CD8-positive, alpha-beta memory T cell (primary cell): ENCODE measurements at regions not wholly inside any gene's neighbourhood (a gene's known extent, or its start where the extent isn't known, plus 50 kb on each side); places are given as distances from the start of the nearest gene placed in this dataset.

Experiments
- CTCF ChIA-PET: fragments of 350-600 bp; sonication (Branson Sonifier 250); formaldehyde crosslinking; loops from one replicate; lab custom pipeline; 2021; ENCODE audit warnings: antibody characterized with exemption; lab: Charles Lee
- POLR2A ChIA-PET: fragments of 350-600 bp; sonication (Branson Sonifier 250); formaldehyde crosslinking; loops from one replicate; lab custom pipeline; 2021; ENCODE audit warnings: antibody characterized with exemption; lab: Charles Lee
- DNase-seq, 5 donors: peaks; one replicate each; pipeline versions ENCODE4 v3.0.0 to v3.0.0-alpha.2; 2020 to 2022; ENCODE audit warnings: mixed read lengths in 1 of 5
- H3K27ac ChIP-seq: one replicate; pipeline ENCODE4 v1.7.0; 2013; ENCODE audit warnings: low read depth, mild to moderate bottlenecking, low read length, moderate library complexity
- H3K27me3 ChIP-seq: 2 replicates; pipeline ENCODE4 v1.7.0; 2013; ENCODE audit warnings: low read length, mild to moderate bottlenecking; ENCODE audit not compliant: insufficient read depth, poor library complexity, severe bottlenecking
- H3K36me3 ChIP-seq: 2 replicates; pipeline ENCODE4 v1.7.0; 2013; ENCODE audit warnings: mild to moderate bottlenecking, low read length, moderate library complexity; ENCODE audit not compliant: insufficient read depth
- H3K4me1 ChIP-seq: 2 replicates; pipeline ENCODE4 v1.7.0; 2013; ENCODE audit warnings: mild to moderate bottlenecking, low read length, moderate library complexity; ENCODE audit not compliant: insufficient read depth
- H3K4me3 ChIP-seq: 2 replicates; pipeline ENCODE4 v1.7.0; 2013; ENCODE audit warnings: mild to moderate bottlenecking, low read length
- H3K9me3 ChIP-seq: 2 replicates; pipeline ENCODE4 v1.7.0; 2013; ENCODE audit warnings: mild to moderate bottlenecking, low read length
- H3K27ac Mint-ChIP-seq, 8 donors: one replicate each; pipeline ENCODE4 v1.8.0; 2020 to 2021; ENCODE audit warnings: mixed read lengths in 8 of 8, mild to moderate bottlenecking in 6 of 8, inconsistent platforms in 3 of 8, moderate library complexity in 3 of 8
- H3K27me3 Mint-ChIP-seq, 2 donors: one replicate each; pipeline ENCODE4 v1.8.0; 2020 to 2021; ENCODE audit warnings: mixed read lengths in 2 of 2, mild to moderate bottlenecking in 1 of 2, moderate library complexity in 1 of 2
- H3K36me3 Mint-ChIP-seq, 3 donors: one replicate each; pipeline ENCODE4 v1.8.0; 2020 to 2021; ENCODE audit warnings: mixed read lengths in 3 of 3, inconsistent platforms in 1 of 3, mild to moderate bottlenecking in 1 of 3
- H3K4me1 Mint-ChIP-seq, 3 donors: one replicate each; pipeline ENCODE4 v1.8.0; 2020 to 2021; ENCODE audit warnings: mixed read lengths in 3 of 3, inconsistent platforms in 1 of 3, mild to moderate bottlenecking in 1 of 3
- H3K4me3 Mint-ChIP-seq, 7 donors: one replicate each; pipeline ENCODE4 v1.8.0; 2020 to 2021; ENCODE audit warnings: mixed read lengths in 7 of 7, mild to moderate bottlenecking in 6 of 7, moderate library complexity in 4 of 7, inconsistent platforms in 2 of 7
- H3K9me3 Mint-ChIP-seq, 5 donors: one replicate each; pipeline ENCODE4 v1.8.0; 2020 to 2022; ENCODE audit warnings: mixed read lengths in 5 of 5, mild to moderate bottlenecking in 3 of 5, moderate library complexity in 2 of 5, inconsistent platforms in 1 of 5

DNA sequence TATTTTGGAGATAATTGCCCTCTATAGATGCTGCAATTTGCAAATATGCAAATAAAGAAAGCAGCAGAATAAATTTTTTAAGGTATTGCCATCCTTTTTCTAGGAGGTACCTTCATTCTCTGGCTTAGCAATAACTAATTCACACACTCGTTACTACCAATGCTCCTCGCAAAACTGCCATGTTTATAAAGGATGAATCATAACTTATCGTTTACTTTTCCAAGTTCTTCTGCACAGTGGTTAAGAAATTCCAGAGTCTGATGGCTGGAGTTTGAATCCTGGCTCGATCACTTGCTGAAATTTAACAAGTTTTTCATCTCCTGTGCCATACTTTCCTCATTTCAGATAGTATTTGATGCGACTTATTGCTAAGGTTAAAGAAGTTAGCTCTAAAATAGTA is 708.6 kb upstream of the KLHL1 start:
- H3K36me3 ChIP-seq, result no peaks in the 10 kb centered on the region
- Mint-ChIP-seq H3K27me3 (no peaks in the 10 kb centered on the region), H3K27ac (no peak overlapping the region), H3K4me3 (no peak overlapping the region), H3K9me3 (peaks cover 8 to 18% (median 12%) of the 10 kb centered on the region in 5 donors), H3K4me1 (no peaks in the 10 kb centered on the region), H3K36me3 (no peaks in the 10 kb centered on the region)
- H3K4me3 ChIP-seq, result no peak overlapping the region
- H3K9me3 ChIP-seq, result no peaks in the 10 kb centered on the region
- ChIA-PET CTCF (no interaction called here), POLR2A (no interaction called here)
- no peaks in the 10 kb centered on the region for H3K4me1 ChIP-seq
- no peak for DNase-seq
- H3K27me3 ChIP-seq, result no peaks in the 10 kb centered on the region
- no peak overlapping the region for H3K27ac ChIP-seq

DNA sequence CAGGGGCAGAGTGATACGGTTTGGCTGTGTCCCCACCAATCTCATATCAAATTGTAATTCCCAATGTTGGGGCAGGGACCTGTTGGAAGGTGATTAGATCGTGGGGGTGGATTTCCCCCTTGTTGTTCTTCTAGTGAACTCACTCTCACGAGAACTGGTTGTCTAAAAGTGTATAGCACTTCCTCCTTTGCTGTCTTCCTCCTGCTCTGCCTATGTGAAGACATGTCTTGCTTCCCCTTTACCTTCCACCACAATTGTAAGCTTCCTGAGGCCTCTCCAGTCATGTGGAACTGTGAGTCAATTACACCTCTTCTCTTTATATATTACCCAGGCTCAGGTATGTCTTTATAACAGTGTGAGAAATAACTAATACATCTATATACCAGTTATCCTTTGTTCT is 706.4 kb upstream of the KLHL1 start:
- H3K36me3 ChIP-seq, result no peaks in the 10 kb centered on the region
- H3K9me3 ChIP-seq, result no peaks in the 10 kb centered on the region
- ChIA-PET POLR2A (no interaction called here), CTCF (no interaction called here)
- Mint-ChIP-seq H3K36me3 (no peaks in the 10 kb centered on the region), H3K27me3 (peaks cover 0 to 1% of the 10 kb centered on the region in 2 donors), H3K27ac (no peak overlapping the region), H3K4me3 (no peak overlapping the region), H3K9me3 (peaks cover 12 to 30% (median 18%) of the 10 kb centered on the region in 5 donors), H3K4me1 (no peaks in the 10 kb centered on the region)
- no peak for DNase-seq
- no peaks in the 10 kb centered on the region for H3K4me1 ChIP-seq
- no peak overlapping the region for H3K4me3 ChIP-seq
- H3K27ac ChIP-seq, result no peak overlapping the region
- H3K27me3 ChIP-seq, result no peaks in the 10 kb centered on the region

GRCh38 chr13:70812481-70812880 is 704.2 kb upstream of the KLHL1 start:
- Histone ChIP-seq H3K27ac (no peak overlapping the region), H3K4me3 (no peak overlapping the region), H3K27me3 (no peaks in the 10 kb centered on the region), H3K4me1 (no peaks in the 10 kb centered on the region), H3K9me3 (no peaks in the 10 kb centered on the region), H3K36me3 (no peaks in the 10 kb centered on the region)
- Mint-ChIP-seq H3K36me3 (no peaks in the 10 kb centered on the region), H3K9me3 (peaks cover 11 to 35% (median 16%) of the 10 kb centered on the region in 5 donors), H3K27ac (no peak overlapping the region), H3K4me3 (no peak overlapping the region), H3K27me3 (peaks cover 0 to 1% of the 10 kb centered on the region in 2 donors), H3K4me1 (no peaks in the 10 kb centered on the region)
- DNase-seq, result no peak
- CTCF ChIA-PET, result no interaction called here
- POLR2A ChIA-PET, result no interaction called here

DNA sequence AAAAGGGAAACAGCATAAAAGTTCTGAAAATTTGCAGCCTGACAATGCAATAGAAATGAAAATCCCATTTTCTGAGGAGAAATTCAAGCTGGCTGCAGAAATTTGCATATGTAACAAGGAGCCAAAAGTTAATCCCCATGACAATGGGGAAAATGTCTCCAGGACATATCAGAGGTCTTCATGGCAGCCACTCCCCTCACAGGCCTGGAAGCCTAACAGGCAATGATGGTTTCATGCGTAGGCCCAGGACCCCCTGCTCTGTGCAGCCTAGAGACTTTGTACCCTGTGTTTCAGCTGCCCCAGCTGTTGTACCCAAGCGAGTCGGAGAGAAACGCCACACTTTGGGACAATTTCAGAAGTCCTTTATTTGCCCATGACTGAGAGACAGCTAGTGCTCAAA is 701.3 kb upstream of the KLHL1 start:
- ChIA-PET CTCF (interaction anchor here (0.7 kb wide), 1 partner anchor 25 kb away, joined by 3 read pairs; no protein-coding TSS in a partner anchor), POLR2A (no interaction called here)
- Histone ChIP-seq H3K27me3 (no peaks in the 10 kb centered on the region), H3K27ac (no peak overlapping the region), H3K4me3 (no peak overlapping the region), H3K9me3 (no peaks in the 10 kb centered on the region), H3K36me3 (no peaks in the 10 kb centered on the region), H3K4me1 (no peaks in the 10 kb centered on the region)
- Mint-ChIP-seq H3K4me1 (no peaks in the 10 kb centered on the region), H3K36me3 (no peaks in the 10 kb centered on the region), H3K27me3 (peaks cover 0 to 1% of the 10 kb centered on the region in 2 donors), H3K4me3 (no peak overlapping the region), H3K9me3 (peaks cover 10 to 33% (median 14%) of the 10 kb centered on the region in 5 donors), H3K27ac (no peak overlapping the region)
- no peak for DNase-seq

- Mint-ChIP-seq H3K4me1 (no peaks in the 10 kb centered on the region), H3K27ac (no peak overlapping the region), H3K4me3 (no peak overlapping the region), H3K36me3 (no peaks in the 10 kb centered on the region), H3K9me3 (peaks cover 0 to 17% (median 5%) of the 10 kb centered on the region in 5 donors), H3K27me3 (no peaks in the 10 kb centered on the region)
- no peaks in the 10 kb centered on the region for H3K36me3 ChIP-seq
- no peaks in the 10 kb centered on the region for H3K27me3 ChIP-seq
- no peaks in the 10 kb centered on the region for H3K4me1 ChIP-seq
- ChIA-PET CTCF (no interaction called here), POLR2A (no interaction called here)
- no peak overlapping the region for H3K27ac ChIP-seq
- H3K9me3 ChIP-seq, result no peaks in the 10 kb centered on the region
- no peak for DNase-seq
- no peak overlapping the region for H3K4me3 ChIP-seq
Observed at GRCh38 chr13:70798385-70798784, 690.1 kb upstream of the KLHL1 start.

- Mint-ChIP-seq H3K4me3 (no peak overlapping the region), H3K4me1 (no peaks in the 10 kb centered on the region), H3K27ac (no peak overlapping the region), H3K36me3 (no peaks in the 10 kb centered on the region), H3K9me3 (peaks cover 0 to 17% (median 5%) of the 10 kb centered on the region in 5 donors), H3K27me3 (no peaks in the 10 kb centered on the region)
- no peak for DNase-seq
- Histone ChIP-seq H3K27me3 (no peaks in the 10 kb centered on the region), H3K9me3 (no peaks in the 10 kb centered on the region), H3K4me1 (no peaks in the 10 kb centered on the region), H3K27ac (no peak overlapping the region), H3K4me3 (no peak overlapping the region), H3K36me3 (no peaks in the 10 kb centered on the region)
- ChIA-PET POLR2A (no interaction called here), CTCF (no interaction called here)
Observed at GRCh38 chr13:70795484-70795883, 687.2 kb upstream of the KLHL1 start.

DNA sequence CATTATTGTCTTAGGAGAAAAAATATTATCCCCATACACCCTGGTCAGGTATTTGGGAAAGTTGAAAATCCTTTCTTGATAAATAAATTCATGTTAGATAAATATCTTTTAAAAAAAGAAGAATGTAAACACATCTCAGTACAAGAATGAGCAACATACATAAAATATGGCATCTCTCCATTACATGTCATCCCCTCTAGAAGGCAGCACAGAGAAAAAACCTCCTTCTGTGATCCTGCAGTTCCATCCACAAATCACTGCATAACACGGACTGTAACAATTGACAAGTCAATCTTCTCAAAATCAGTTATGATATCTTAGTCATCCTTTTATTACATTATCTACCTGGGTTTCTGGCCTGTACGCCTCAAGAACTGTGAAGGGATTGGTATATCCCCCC is 683.9 kb upstream of the KLHL1 start:
- Mint-ChIP-seq H3K27ac (no peak overlapping the region), H3K4me1 (no peaks in the 10 kb centered on the region), H3K27me3 (no peaks in the 10 kb centered on the region), H3K36me3 (no peaks in the 10 kb centered on the region), H3K4me3 (no peak overlapping the region), H3K9me3 (peaks cover 0 to 14% (median 2%) of the 10 kb centered on the region in 5 donors)
- H3K36me3 ChIP-seq, result no peaks in the 10 kb centered on the region
- H3K9me3 ChIP-seq, result no peaks in the 10 kb centered on the region
- POLR2A ChIA-PET, result no interaction called here
- no peak overlapping the region for H3K4me3 ChIP-seq
- no peaks in the 10 kb centered on the region for H3K27me3 ChIP-seq
- H3K27ac ChIP-seq, result no peak overlapping the region
- no peaks in the 10 kb centered on the region for H3K4me1 ChIP-seq
- CTCF ChIA-PET, result no interaction called here
- no peak for DNase-seq

DNA sequence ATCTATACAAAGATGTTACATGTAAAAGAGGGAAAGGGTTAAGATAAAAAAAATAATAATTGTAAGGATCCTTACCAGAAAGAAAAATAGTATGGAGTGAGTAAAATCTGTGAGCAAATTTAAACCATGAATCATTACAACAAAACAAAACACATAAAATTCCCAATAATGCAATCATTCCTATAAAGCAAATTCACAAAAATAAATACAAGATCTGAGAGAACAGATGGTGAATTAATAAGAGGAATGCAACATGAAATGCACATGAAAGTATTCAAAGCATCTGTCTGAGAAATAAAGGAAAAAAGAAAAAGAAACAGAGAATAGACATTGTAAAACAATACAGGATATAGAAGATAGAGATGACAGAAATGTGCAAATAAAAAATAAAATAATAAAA is 681.5 kb upstream of the KLHL1 start:
- DNase-seq, result no peak
- Mint-ChIP-seq H3K4me3 (no peak overlapping the region), H3K36me3 (no peaks in the 10 kb centered on the region), H3K27ac (no peak overlapping the region), H3K27me3 (no peaks in the 10 kb centered on the region), H3K4me1 (no peaks in the 10 kb centered on the region), H3K9me3 (peaks cover 0 to 21% (median 0%) of the 10 kb centered on the region in 5 donors)
- Histone ChIP-seq H3K9me3 (no peaks in the 10 kb centered on the region), H3K36me3 (no peaks in the 10 kb centered on the region), H3K4me3 (no peak overlapping the region), H3K4me1 (no peaks in the 10 kb centered on the region), H3K27ac (no peak overlapping the region), H3K27me3 (no peaks in the 10 kb centered on the region)
- ChIA-PET POLR2A (no interaction called here), CTCF (no interaction called here)

- no peaks in the 10 kb centered on the region for H3K27me3 Mint-ChIP-seq
- no peaks in the 10 kb centered on the region for H3K4me1 Mint-ChIP-seq
- no peak overlapping the region for H3K4me3 ChIP-seq
- ChIA-PET POLR2A (no interaction called here), CTCF (no interaction called here)
- peaks cover 0 to 16% (median 0%) of the 10 kb centered on the region in 5 donors for H3K9me3 Mint-ChIP-seq
- no peak for DNase-seq
- no peaks in the 10 kb centered on the region for H3K27me3 ChIP-seq
- H3K4me3 Mint-ChIP-seq, result no peak overlapping the region
- no peaks in the 10 kb centered on the region for H3K9me3 ChIP-seq
- H3K27ac Mint-ChIP-seq, result no peak overlapping the region
- H3K36me3 ChIP-seq, result no peaks in the 10 kb centered on the region
- no peak overlapping the region for H3K27ac ChIP-seq
- no peaks in the 10 kb centered on the region for H3K4me1 ChIP-seq
- H3K36me3 Mint-ChIP-seq, result no peaks in the 10 kb centered on the region
Observed at GRCh38 chr13:70788074-70788473, 679.8 kb upstream of the KLHL1 start.
